Brain microvascular endothelial cell (primary cell): ENCODE measurements at regions not wholly inside any gene's neighbourhood (a gene's known extent, or its start where the extent isn't known, plus 50 kb on each side); places are given as distances from the start of the nearest gene placed in this dataset.

ENCODE experiments used
- DNase-seq: peaks from one replicate; pipeline ENCODE4 v3.0.0-alpha.2; 2020
- H3K27ac ChIP-seq: fragments of 250-450 bp; sonication (Bioruptor Pico); 2 replicates; pipeline ENCODE4 v1.5.1; 2020; ENCODE audit warnings: mild to moderate bottlenecking, moderate library complexity
- H3K27me3 ChIP-seq: fragments of 250-450 bp; sonication (Bioruptor Pico); replicated peaks from 2 replicates; pipeline ENCODE4 v1.5.1; 2020; ENCODE audit warnings: mild to moderate bottlenecking
- H3K36me3 ChIP-seq: fragments of 250-450 bp; sonication (Bioruptor Pico); replicated peaks from 2 replicates; pipeline ENCODE4 v1.5.1; 2020; ENCODE audit warnings: mild to moderate bottlenecking
- H3K4me3 ChIP-seq: 2 replicates; pipeline ENCODE4 v1.5.1; 2011; ENCODE audit warnings: low read depth, mild to moderate bottlenecking, control low read depth, low read length, moderate library complexity
- CTCF ChIP-seq: IDR thresholded peaks from 2 replicates; pipeline ENCODE4 v1.5.1; 2011; ENCODE audit warnings: low read depth, mild to moderate bottlenecking, moderate library complexity, low read length, control low read depth, inconsistent platforms; ENCODE audit errors: missing control alignments
- in situ Hi-C: cut with HindIII; loops from 2 replicates; pipeline ENCODE4 v1.10.0; 2017; ENCODE audit warnings: low sequenced_read_pairs, low pct_ligation_motif_present

GRCh38 chr17:33390479-33391176 is 97.5 kb upstream of the ASIC2 start:
- no peak for TF ChIP-seq CTCF
- DNase-seq, result peak; percentile 0
- in situ Hi-C loops, result no loop called here
- H3K27ac ChIP-seq, result no peak overlapping the region
- H3K27me3 ChIP-seq, result no peaks in the 10 kb centered on the region
- no peak overlapping the region for H3K4me3 ChIP-seq
- H3K36me3 ChIP-seq, result no peaks in the 10 kb centered on the region

- TF ChIP-seq CTCF, result no peak
- no peaks in the 10 kb centered on the region for H3K36me3 ChIP-seq
- H3K4me3 ChIP-seq, result no peak overlapping the region
- no peak for DNase-seq
- in situ Hi-C loops, result no loop called here
- H3K27me3 ChIP-seq, result no peaks in the 10 kb centered on the region
- H3K27ac ChIP-seq, result no peak overlapping the region
These were observed 103.7 kb upstream of the ASIC2 start for GRCh38 chr17:33396818-33397217.

GRCh38 chr17:33398386-33398785 is 105.3 kb upstream of the ASIC2 start:
- in situ Hi-C loops, result no loop called here
- H3K36me3 ChIP-seq, result no peaks in the 10 kb centered on the region
- no peak overlapping the region for H3K4me3 ChIP-seq
- TF ChIP-seq CTCF, result no peak
- no peak overlapping the region for H3K27ac ChIP-seq
- DNase-seq, result no peak
- no peaks in the 10 kb centered on the region for H3K27me3 ChIP-seq

- DNase-seq, result no peak
- no peak for TF ChIP-seq CTCF
- no peaks in the 10 kb centered on the region for H3K36me3 ChIP-seq
- no peaks in the 10 kb centered on the region for H3K27me3 ChIP-seq
- H3K4me3 ChIP-seq, result no peak overlapping the region
- no peak overlapping the region for H3K27ac ChIP-seq
- in situ Hi-C loops, result no loop called here
These were observed 108.2 kb upstream of the ASIC2 start for GRCh38 chr17:33401249-33401648.

- Histone ChIP-seq H3K27me3 (no peaks in the 10 kb centered on the region), H3K4me3 (no peak overlapping the region), H3K36me3 (no peaks in the 10 kb centered on the region), H3K27ac (no peak overlapping the region)
- in situ Hi-C loops, result no loop called here
- DNase-seq, result no peak
- TF ChIP-seq CTCF, result no peak
These were observed 110.1 kb upstream of the ASIC2 start for GRCh38 chr17:33403194-33403593.
